B cell (primary cell): ENCODE measurements at regions not wholly inside any gene's neighbourhood (a gene's known extent, or its start where the extent isn't known, plus 50 kb on each side); places are given as distances from the start of the nearest gene placed in this dataset.

ENCODE experiments used
- ATAC-seq: fragments of 200-7000 bp; cut with Tn5 transposase; one replicate; pipeline ENCODE4 v1.10.0; 2021; ENCODE audit warnings: low read depth, mild to moderate bottlenecking, moderate number of reproducible peaks, moderate library complexity
- CTCF ChIA-PET: fragments of 350-600 bp; sonication (Branson Sonifier 250); formaldehyde crosslinking; loops from one replicate; lab custom pipeline; 2021; ENCODE audit warnings: antibody characterized with exemption, inconsistent platforms; lab: Charles Lee
- POLR2A ChIA-PET: fragments of 350-600 bp; sonication (Branson Sonifier 250); formaldehyde crosslinking; loops from one replicate; lab custom pipeline; 2021; ENCODE audit warnings: antibody characterized with exemption; lab: Charles Lee
- DNase-seq: peaks from one replicate; pipeline ENCODE4 v3.0.0; 2013
- H2AFZ ChIP-seq: 2 replicates; pipeline ENCODE4 v1.6.1; 2012; ENCODE audit warnings: mild to moderate bottlenecking, low read depth, low read length; ENCODE audit not compliant: insufficient read depth, poor library complexity, severe bottlenecking
- H3K27ac ChIP-seq, 2 donors: 1 replicate in 1 of 2; 2 replicates in 1 of 2; pipeline ENCODE4 v1.5.1; 2012 to 2013; ENCODE audit warnings: low read length in 2 of 2, mild to moderate bottlenecking in 2 of 2, moderate library complexity in 1 of 2
- H3K27me3 ChIP-seq, 4 experiments: fragments of 200-600 bp in 1 of 4; sonication (generic) in 1 of 4; replicated peaks in 1 of 4; 1 replicate in 2 of 4; 2 replicates in 2 of 4; pipeline versions ENCODE4 v1.6.1 to v1.7.0; 2013 to 2016; ENCODE audit warnings: low read length in 3 of 4, mild to moderate bottlenecking in 2 of 4, mixed read lengths in 1 of 4, moderate library complexity in 1 of 4; ENCODE audit not compliant: insufficient read depth in 4 of 4, control insufficient read depth in 3 of 4; ENCODE audit errors: control extremely low read depth in 1 of 4
- H3K36me3 ChIP-seq, 2 experiments: replicated peaks in 1 of 2; 1 replicate in 1 of 2; 2 replicates in 1 of 2; pipeline versions ENCODE4 v1.6.1 to v1.7.1; 2013; ENCODE audit warnings: low read length in 1 of 2; ENCODE audit not compliant: insufficient read depth in 2 of 2, control insufficient read depth in 1 of 2; ENCODE audit errors: control extremely low read depth in 1 of 2, extremely low read depth in 1 of 2
- H3K4me1 ChIP-seq, 2 donors: fragments of 200-600 bp in 1 of 2; sonication (generic) in 1 of 2; 1 replicate in 1 of 2; 2 replicates in 1 of 2; pipeline versions ENCODE4 v1.5.1 to v1.6.1; 2013 to 2017; ENCODE audit warnings: low read length in 2 of 2; ENCODE audit not compliant: control insufficient read depth in 2 of 2, insufficient read depth in 2 of 2
- H3K4me2 ChIP-seq: replicated peaks from 2 replicates; pipeline ENCODE3; 2012; ENCODE audit warnings: mild to moderate bottlenecking, low read depth, low read length; ENCODE audit not compliant: poor library complexity, severe bottlenecking
- H3K4me3 ChIP-seq, 5 experiments: fragments of 200-600 bp in 1 of 5; sonication (generic) in 1 of 5; 1 replicate in 3 of 5; 2 replicates in 2 of 5; pipeline versions ENCODE4 v1.5.1 to v1.7.0; 2011 to 2016; ENCODE audit warnings: low read length in 4 of 5, mild to moderate bottlenecking in 4 of 5, low read depth in 2 of 5, control low read depth in 1 of 5, moderate library complexity in 1 of 5; ENCODE audit not compliant: insufficient read depth in 1 of 5; ENCODE audit errors: control extremely low read depth in 1 of 5, extremely low read depth in 1 of 5
- H3K79me2 ChIP-seq: fragments of 200-600 bp; sonication (generic); one replicate; pipeline ENCODE4 v1.6.0; 2016; ENCODE audit warnings: low read length; ENCODE audit not compliant: control insufficient read depth, insufficient read depth
- H3K9ac ChIP-seq: fragments of 200-600 bp; sonication (generic); 2 replicates; pipeline ENCODE4 v1.6.1; 2017; ENCODE audit warnings: mild to moderate bottlenecking, low read length, moderate library complexity
- H3K9me3 ChIP-seq, 3 donors: one replicate each; pipeline versions ENCODE4 v1.6.1 to v1.7.1; 2013; ENCODE audit warnings: low read length in 2 of 3; ENCODE audit not compliant: control insufficient read depth in 2 of 3, insufficient read depth in 1 of 3; ENCODE audit errors: control extremely low read depth in 1 of 3
- H4K20me1 ChIP-seq: 2 replicates; pipeline ENCODE4 v1.6.0; 2012; ENCODE audit warnings: mild to moderate bottlenecking, low read length; ENCODE audit not compliant: insufficient read depth, control insufficient read depth, poor library complexity, severe bottlenecking
- H3K27ac Mint-ChIP-seq: one replicate; pipeline ENCODE4 v1.8.0; 2021; ENCODE audit warnings: mixed read lengths
- H3K27me3 Mint-ChIP-seq: one replicate; pipeline ENCODE4 v1.8.0; 2021; ENCODE audit warnings: mixed read lengths
- H3K4me1 Mint-ChIP-seq: one replicate; pipeline ENCODE4 v1.8.0; 2021; ENCODE audit warnings: mixed read lengths
- H3K4me3 Mint-ChIP-seq: one replicate; pipeline ENCODE4 v1.8.0; 2021; ENCODE audit warnings: mixed read lengths
- H3K9me3 Mint-ChIP-seq: one replicate; pipeline ENCODE4 v1.8.0; 2022; ENCODE audit warnings: mixed read lengths; ENCODE audit not compliant: insufficient read depth
- CTCF ChIP-seq: fragments of 200-600 bp; IDR thresholded peaks from one replicate; pipeline ENCODE4 v1.8.0; 2022; ENCODE audit warnings: antibody characterized with exemption, mild to moderate bottlenecking
- EZH2 ChIP-seq: IDR thresholded peaks from 2 replicates; pipeline ENCODE4 v1.6.1; 2012; ENCODE audit warnings: borderline replicate concordance, low read depth, mild to moderate bottlenecking, moderate library complexity, low read length; ENCODE audit not compliant: insufficient read depth, poor library complexity, severe bottlenecking
- WGBS: methylation state at CpG from one replicate; pipeline ENCODE4 v1.1.5; 2013; ENCODE audit warnings: missing lambda C conversion rate; ENCODE audit not compliant: insufficient coverage; 5-methylcytosine and 5-hydroxymethylcytosine counted together
- intact Hi-C: fragments of 100-400 bp; cut with micrococcal nuclease; formaldehyde crosslinking; loops from one replicate; pipeline ENCODE4 v1.10.0; 2022

DNA sequence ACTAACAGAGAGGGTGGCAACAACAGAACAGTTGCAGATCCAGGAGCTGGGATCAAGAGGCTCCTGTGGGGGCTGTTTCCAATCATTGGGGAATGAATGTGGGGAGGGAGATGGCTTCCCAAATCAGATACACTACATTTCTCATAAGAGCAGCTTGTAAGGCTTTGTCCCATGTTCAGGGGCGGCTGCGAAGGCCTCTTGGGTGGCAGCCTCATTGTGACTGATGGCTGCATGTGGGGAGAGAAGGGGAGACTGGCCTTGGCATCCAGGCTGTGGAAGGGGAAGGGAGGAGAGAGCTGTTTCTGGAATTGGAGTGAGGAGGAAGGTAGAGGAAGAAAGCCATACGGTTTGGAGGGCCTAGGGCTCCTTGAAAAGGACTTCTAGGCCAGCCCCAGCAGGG is 326.6 kb upstream of the RGMA start:
- no peak overlapping the region for H3K9ac ChIP-seq
- no peaks in the 10 kb centered on the region for H3K4me1 ChIP-seq
- ATAC-seq: no peak
- no peak overlapping the region for H3K27ac ChIP-seq
- DNase-seq: no peak
- no peaks in the 10 kb centered on the region for H3K27me3 Mint-ChIP-seq
- H3K36me3 ChIP-seq: no peaks in the 10 kb centered on the region
- H3K4me1 Mint-ChIP-seq: no peaks in the 10 kb centered on the region
- no peak overlapping the region for H3K4me3 Mint-ChIP-seq
- H3K4me3 ChIP-seq: no peak overlapping the region
- intact Hi-C loops: no loop called here
- ChIA-PET POLR2A (no interaction called here), CTCF (no interaction called here)
- no peaks in the 10 kb centered on the region for H4K20me1 ChIP-seq
- no peaks in the 10 kb centered on the region for H3K79me2 ChIP-seq
- H3K27ac Mint-ChIP-seq: no peak overlapping the region
- no peak overlapping the region for H2AFZ ChIP-seq
- H3K9me3 ChIP-seq: peaks cover 0 to 7% (median 0%) of the 10 kb centered on the region in 3 donors
- no peaks in the 10 kb centered on the region for H3K27me3 ChIP-seq
- TF ChIP-seq CTCF: no peak
- TF ChIP-seq EZH2: no peak
- 78% methylated on average over 3 of the region's 3 CpGs for WGBS
- H3K4me2 ChIP-seq: no peak overlapping the region
- H3K9me3 Mint-ChIP-seq: no peaks in the 10 kb centered on the region

- H3K27me3 Mint-ChIP-seq: no peaks in the 10 kb centered on the region
- Histone ChIP-seq H3K27ac (no peak overlapping the region), H3K9ac (no peak overlapping the region), H4K20me1 (no peaks in the 10 kb centered on the region), H3K4me1 (no peaks in the 10 kb centered on the region), H3K79me2 (no peaks in the 10 kb centered on the region), H3K4me2 (no peak overlapping the region), H3K4me3 (no peak overlapping the region), H3K27me3 (no peaks in the 10 kb centered on the region), H3K9me3 (peaks cover 0 to 6% (median 0%) of the 10 kb centered on the region in 3 donors), H3K36me3 (no peaks in the 10 kb centered on the region), H2AFZ (no peak overlapping the region)
- ChIA-PET CTCF (no interaction called here), POLR2A (no interaction called here)
- H3K4me3 Mint-ChIP-seq: no peak overlapping the region
- H3K4me1 Mint-ChIP-seq: no peaks in the 10 kb centered on the region
- no peaks in the 10 kb centered on the region for H3K9me3 Mint-ChIP-seq
- ATAC-seq (no peak), DNase-seq (no peak)
- no peak overlapping the region for H3K27ac Mint-ChIP-seq
- no peak for TF ChIP-seq CTCF
- no peak for TF ChIP-seq EZH2
- intact Hi-C loops: no loop called here
- 86% methylated on average over 11 of the region's 11 CpGs for WGBS
These were observed 325.7 kb upstream of the RGMA start for GRCh38 chr15:93414576-93415231.
